Fibroblast of pulmonary artery (primary cell): ENCODE measurements at regions not wholly inside any gene's neighbourhood (a gene's known extent, or its start where the extent isn't known, plus 50 kb on each side); places are given as distances from the start of the nearest gene placed in this dataset.
"Not testable (repeated sequence)": the region's sequence is repeated elsewhere in the genome, so short reads cannot be mapped to it uniquely, and the experiment has no call there.

Experiments
- DNase-seq: peaks from one replicate; pipeline ENCODE4 v3.0.0-alpha.2; 2010; ENCODE audit warnings: low read depth
- H3K4me3 ChIP-seq: replicated peaks from 2 replicates; pipeline ENCODE4 v1.5.1; 2011; ENCODE audit warnings: low read depth, mild to moderate bottlenecking, control low read depth, low read length, moderate library complexity
- CTCF ChIP-seq: IDR thresholded peaks from 2 replicates; pipeline ENCODE4 v1.5.1; 2011; ENCODE audit warnings: mild to moderate bottlenecking, control low read depth, low read length, inconsistent platforms; ENCODE audit errors: missing control alignments

- no peak for DNase-seq
- TF ChIP-seq CTCF: no peak
- no peak overlapping the region for H3K4me3 ChIP-seq
Measured at GRCh38 chr12:19623751-19624399, 184.6 kb downstream of the AEBP2 start.

- no peak overlapping the region for H3K4me3 ChIP-seq
- no peak for DNase-seq
- TF ChIP-seq CTCF: no peak
Measured at GRCh38 chr12:19624491-19624890, 185.2 kb downstream of the AEBP2 start.

GRCh38 chr12:19625551-19625950 lies 186.3 kb downstream of the AEBP2 start:
- DNase-seq: peak; percentile 19

GRCh38 chr12:19627719-19628118 lies 188.4 kb downstream of the AEBP2 start:
- TF ChIP-seq CTCF: no peak
- no peak for DNase-seq
- H3K4me3 ChIP-seq: no peak overlapping the region

More at GRCh38 chr12:19625551-19625950, 186.3 kb downstream of the AEBP2 start:
- H3K4me3 ChIP-seq: not testable (repeated sequence)

- TF ChIP-seq CTCF: no peak
- H3K4me3 ChIP-seq: no peak overlapping the region
- no peak for DNase-seq
Measured at GRCh38 chr12:19630536-19630935, 191.2 kb downstream of the AEBP2 start.

- TF ChIP-seq CTCF: no peak
- DNase-seq: no peak
- H3K4me3 ChIP-seq: no peak overlapping the region
Measured at GRCh38 chr12:19633194-19633593, 193.9 kb downstream of the AEBP2 start.

- no peak for DNase-seq
- no peak for TF ChIP-seq CTCF
- no peak overlapping the region for H3K4me3 ChIP-seq
Measured at GRCh38 chr12:19633641-19634040, 194.3 kb downstream of the AEBP2 start.
